G401.6 (cell line): ENCODE measurements at regions not wholly inside any gene's neighbourhood (a gene's known extent, or its start where the extent isn't known, plus 50 kb on each side); places are given as distances from the start of the nearest gene placed in this dataset.
"Not testable (repeated sequence)": the region's sequence is repeated elsewhere in the genome, so short reads cannot be mapped to it uniquely, and the experiment has no call there.

Experiments
- FAIRE-seq: peaks from 2 replicates; lab custom pipeline; 2012; peaks lifted over from hg19 to GRCh38; lab: Jason Lieb, UNC

GRCh38 chr3:117853923-117854668 is 1144.5 kb downstream of the TUSC7 start:
- FAIRE-seq = no peak

DNA sequence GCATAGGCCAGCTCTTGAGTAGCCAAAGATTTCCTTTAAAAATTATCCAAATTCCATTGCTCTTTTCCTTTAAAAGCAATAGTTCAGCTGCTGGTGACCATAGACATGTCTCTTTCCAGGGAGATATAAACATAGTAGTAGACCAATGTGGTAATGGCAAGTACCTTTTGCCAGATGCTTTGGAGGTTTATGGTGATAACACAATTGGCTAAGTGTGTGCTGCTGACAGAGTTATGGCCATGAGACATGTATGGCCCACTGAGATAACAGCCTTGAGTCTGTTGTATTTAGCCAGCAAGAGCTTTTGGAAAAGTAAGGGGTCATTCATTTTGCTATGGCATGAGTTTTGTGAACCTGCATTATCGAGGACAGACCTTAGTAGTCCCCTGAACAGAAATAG is 1146.8 kb downstream of the TUSC7 start:
- no peak for FAIRE-seq

DNA sequence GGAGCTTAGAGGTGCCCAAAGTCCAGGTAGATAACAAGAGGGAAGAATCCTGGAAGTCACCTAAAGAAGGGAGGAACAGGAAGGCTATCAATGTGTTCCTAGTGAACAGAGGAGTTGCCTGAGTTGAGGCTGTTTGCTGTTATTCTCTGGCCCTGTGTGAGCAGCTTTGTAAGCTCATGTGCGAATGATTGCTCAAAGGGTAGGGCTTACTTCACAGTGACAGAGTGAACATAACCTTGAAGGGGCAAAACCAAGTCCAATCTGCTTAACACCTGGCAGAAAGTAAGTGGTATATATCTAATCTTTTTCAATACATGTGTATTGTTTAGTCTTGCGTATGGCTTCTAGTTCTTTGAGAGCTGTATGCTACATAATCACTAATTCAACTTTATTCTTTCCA is 1153.6 kb downstream of the TUSC7 start:
- no peak for FAIRE-seq

DNA sequence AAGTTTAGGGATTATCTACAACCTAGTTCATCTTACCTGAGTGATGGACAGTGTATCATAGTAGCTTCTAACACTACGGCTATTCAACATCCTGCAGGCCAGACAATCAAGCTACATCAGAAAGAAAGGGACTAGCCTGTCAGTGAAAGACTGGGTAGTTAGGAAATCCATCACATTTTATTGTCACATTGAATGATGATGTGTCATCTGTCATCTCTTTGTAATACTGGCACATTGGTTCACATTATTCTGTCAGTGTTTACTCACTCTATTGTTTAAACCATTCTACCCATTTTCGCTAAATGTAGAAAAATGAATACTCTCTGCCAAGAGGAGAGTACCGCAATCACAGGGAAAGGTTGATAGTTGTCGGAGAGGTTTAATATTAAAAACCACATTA is 1155.8 kb downstream of the TUSC7 start:
- FAIRE-seq = no peak

DNA sequence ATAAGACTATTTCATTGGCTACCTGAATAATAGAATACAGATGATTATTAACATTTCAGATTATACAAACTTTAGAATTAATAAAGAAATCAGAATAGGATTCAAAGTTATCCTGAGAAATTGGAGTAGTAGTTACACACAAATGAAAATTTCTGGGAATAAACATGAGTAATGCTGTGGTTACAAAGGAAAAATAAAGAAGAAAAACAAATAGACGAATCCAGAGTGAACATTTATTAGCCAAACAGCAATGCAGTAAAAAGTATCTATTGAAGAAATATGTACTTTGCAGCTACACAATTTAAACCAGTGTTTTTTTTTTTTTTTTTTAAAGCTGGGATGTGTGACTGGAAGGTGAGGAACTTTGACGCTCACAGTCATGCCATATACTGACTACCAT is 1159.2 kb downstream of the TUSC7 start:
- FAIRE-seq = no peak

DNA sequence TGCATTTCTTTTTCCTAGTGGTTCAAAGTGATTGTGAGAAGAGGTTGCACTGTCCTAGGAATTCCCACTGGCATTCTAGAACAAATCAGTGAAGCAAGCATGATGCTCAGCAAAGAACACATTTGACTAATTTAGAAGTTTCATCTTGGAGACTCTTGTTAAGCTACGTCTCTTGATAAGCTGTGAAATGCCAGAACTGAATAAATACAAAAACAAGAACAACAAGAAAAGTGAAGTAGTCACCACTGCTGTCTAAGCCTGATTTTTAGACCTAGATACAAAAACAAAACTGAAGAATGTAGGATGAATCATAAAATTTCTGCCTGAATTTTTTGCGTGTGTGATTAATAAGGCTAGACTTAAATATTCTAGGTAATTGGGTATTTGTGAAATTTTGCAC is 1162.4 kb downstream of the TUSC7 start:
- no peak for FAIRE-seq

DNA sequence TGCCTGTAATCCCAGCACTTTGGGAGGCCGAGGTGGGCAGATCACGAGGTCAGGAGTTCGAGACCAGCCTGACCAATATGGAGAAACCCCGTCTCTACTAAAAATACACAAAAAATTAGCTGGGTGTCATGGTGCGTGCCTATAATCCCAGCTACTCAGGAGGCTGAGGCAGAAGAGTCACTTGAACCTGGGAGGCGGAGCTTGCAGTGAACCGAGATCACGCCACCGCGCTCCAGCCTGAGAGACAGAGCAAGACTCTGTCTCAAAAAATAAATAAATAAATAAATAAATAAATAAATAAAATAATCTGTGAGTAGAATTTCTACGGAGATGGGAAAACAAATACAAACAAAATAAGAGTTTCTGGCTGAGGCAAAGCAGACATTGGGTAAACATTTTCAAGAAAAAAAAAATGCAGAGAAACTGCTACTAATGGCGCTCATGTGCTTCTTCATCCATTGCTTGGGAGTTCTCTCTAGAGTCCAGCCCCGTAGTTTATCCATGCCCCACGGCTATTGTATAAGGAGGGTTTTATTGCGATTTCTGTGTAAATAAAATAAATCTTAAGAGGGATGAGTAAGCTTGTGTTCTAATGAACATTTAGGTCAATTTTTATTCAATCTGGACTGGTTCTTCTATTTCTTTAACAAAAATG is 1161.9 kb downstream of the IGSF11 start:
- FAIRE-seq = not testable (repeated sequence)

DNA sequence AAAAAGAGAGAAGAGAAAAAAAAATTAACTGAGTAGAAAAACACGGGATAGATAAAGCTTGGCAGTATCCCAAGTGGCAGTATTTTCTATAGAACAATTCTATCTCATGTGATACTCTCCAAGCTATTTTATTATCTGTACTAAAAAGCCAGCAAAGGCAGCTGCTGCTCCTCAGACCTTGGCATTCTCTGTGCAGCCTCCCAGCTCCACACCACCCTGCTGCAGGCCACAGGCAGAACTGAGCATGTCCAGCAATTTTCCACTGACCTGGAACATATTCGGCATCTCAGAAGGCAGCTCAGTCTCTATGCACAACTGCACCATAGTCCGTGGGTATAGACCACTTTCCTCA is 1161.4 kb downstream of the IGSF11 start:
- no peak for FAIRE-seq

- FAIRE-seq = no peak
These were observed 1160.5 kb downstream of the IGSF11 start for GRCh38 chr3:117874028-117874690.

GRCh38 chr3:117874904-117875874 is 1159.5 kb downstream of the IGSF11 start:
- FAIRE-seq = no peak

- FAIRE-seq = no peak
These were observed 1158.8 kb downstream of the IGSF11 start for GRCh38 chr3:117875887-117876286.

- no peak for FAIRE-seq
These were observed 1154.0 kb downstream of the IGSF11 start for GRCh38 chr3:117880638-117881037.

DNA sequence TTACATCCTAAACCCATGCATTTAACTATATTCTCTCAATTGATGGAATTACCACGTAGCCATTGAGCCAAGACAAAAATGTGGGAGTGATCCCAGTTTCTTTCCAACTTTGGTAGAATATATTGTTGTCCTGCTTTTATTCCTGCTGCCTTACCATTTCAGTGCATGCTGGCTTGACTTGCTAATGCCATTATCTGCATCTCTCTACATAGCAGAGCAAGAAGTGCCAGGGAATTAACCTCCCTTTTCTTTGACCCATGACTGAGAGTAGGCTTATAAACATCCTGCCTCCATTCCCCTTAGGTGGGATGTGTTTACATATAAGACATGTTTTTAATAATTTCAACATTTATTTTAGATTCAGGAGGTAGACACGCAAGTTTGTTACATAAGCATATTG is 1153.4 kb downstream of the IGSF11 start:
- FAIRE-seq = no peak

- no peak for FAIRE-seq
These were observed 1149.6 kb downstream of the IGSF11 start for GRCh38 chr3:117885011-117885441.

DNA sequence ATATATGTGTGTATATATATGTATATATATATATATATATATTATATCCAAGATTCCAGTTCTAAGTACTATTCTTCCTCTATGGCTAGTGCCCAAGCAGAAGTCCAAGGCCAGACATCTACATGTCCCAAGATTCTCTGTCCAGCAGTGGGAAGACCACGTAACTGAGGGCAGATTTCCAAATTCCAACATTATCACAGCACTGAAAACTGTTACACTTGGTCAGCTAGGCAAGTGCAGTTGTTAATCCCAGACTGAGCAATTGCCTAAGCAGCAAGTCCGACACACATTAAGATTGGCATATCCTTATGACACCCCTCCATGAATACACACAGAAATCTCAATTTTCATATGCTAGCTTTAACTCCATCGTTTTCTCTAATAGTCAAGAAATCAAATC is 1148.5 kb downstream of the IGSF11 start:
- FAIRE-seq = no peak

DNA sequence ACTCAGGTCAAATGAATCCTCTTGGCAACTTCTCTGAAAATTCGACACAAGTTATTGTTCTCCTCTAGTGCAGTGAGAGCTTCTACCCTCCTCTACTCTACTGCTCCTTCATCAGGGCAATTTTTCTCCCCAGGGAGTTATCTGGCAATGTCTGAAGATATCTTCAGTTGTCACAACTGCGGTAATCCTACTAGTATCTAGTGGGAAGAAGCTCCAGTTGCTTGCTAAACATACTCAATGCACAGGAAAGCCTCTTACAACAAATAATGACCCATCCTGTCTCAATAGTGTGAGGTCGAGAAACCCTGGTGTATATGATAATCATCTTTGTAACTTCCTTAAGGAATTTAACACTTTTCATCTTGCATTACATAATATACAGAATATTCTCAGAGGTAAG is 1147.6 kb downstream of the IGSF11 start:
- no peak for FAIRE-seq

DNA sequence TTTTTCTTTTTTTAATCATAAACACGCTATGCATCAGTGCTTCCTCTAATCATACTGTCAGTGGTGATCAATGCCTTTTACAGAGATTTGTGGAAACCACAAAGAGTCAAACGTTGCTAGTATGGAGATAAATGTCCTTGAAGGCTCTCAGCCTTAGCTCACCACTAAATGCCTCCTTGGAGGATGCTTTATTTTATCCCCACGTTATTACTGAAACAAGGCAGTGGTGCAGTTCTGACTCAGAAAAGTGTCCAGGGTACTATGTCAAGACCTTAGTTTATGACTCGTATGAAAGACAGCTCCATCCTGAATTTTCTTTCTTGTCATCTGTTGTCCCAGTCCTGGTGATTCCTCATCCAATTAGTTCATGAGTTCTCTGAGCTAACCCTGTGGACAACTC is 1146.7 kb downstream of the IGSF11 start:
- no peak for FAIRE-seq

GRCh38 chr3:117892431-117892841 is 1142.2 kb downstream of the IGSF11 start:
- FAIRE-seq = no peak

DNA sequence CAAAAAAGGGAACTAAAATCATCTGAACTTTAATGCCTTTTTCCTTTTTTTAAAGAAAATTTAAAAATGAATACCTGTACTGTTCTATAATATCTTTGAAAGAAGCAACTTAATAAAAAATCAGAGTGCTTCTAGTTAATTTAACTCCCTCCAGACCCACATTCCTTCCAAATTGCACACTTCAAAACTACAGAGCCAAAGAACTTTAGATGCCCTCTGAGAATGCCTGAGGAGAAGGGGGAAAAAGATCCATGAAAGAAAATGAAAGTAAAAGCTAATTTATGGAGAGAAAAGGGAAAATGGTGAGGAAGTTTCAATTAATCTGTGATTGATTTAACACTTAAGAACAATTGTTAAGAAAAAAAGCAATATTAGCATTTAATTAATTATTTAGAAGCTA is 1141.6 kb downstream of the IGSF11 start:
- FAIRE-seq = no peak

GRCh38 chr3:117893638-117894037 is 1141.0 kb downstream of the IGSF11 start:
- FAIRE-seq = no peak

DNA sequence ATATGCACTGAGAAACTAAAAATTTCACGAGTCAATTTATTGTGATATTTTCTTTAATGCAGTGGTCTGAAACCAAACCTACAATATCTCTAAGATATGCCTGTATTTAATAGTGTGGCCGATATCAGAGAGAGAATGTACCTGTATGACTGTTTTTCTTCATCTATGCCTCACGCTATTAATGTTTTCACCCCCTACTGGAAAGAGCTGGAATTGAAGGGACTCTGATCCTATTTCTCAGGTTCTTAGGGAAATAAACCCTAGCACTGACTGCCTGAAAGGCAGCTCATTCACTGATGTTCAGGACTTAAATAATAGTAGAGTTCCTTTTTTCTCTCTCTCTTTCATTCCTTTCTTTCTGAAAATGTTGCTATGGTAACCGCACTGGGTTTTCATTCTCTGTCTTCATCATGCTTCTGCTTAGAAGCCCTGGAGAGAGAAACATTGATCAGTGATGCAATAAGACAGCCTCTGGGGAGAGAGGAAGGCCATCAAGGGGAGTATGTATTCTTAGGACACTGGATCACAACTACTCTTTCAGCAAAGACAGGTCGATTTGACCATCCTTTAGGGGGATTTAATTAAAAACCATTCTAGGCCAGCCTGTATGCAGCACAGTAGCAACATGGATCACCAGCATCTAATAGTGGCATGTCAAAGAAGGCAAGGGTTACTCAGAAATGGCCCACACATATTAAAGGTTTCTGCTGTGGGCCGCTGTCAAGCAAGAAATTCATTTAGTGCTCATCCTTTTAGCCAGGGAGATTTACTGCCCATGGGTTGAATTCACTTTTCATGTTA is 1135.7 kb downstream of the IGSF11 start:
- FAIRE-seq = no peak

DNA sequence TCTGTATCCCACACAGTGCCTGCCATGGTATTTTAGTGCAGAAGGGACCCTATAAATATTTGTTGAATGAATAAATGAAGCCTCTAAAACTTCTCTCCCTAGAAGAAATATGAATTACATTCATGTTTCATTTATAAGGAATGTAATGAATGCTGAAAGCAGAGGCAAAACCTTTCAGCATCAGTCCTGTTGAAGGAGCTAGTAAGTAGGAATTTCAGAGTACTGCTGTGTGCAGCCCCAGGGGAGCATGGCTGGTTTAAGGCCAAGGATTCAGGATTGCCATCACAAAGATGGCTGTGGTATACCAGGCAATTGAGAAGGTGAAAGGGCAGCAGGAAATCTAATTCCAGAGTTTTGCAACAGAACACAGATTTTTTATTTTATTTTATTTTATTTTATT is 1131.4 kb downstream of the IGSF11 start:
- no peak for FAIRE-seq
